ENCODE measurements at regions not wholly inside any gene's neighbourhood (a gene's known extent, or its start where the extent isn't known, plus 50 kb on each side); places are given as distances from the start of the nearest gene placed in this dataset.

- no peak for DNase-seq
- Histone ChIP-seq H3K27me3 (no peaks in the 10 kb centered on the region), H3K9me3 (no peaks in the 10 kb centered on the region), H3K36me3 (replicated peaks in 1 of 2; ENCODE audit: insufficient read depth in 1 of 2, low read depth in 2 of 2) (no peaks in the 10 kb centered on the region), H3K4me1 (no peaks in the 10 kb centered on the region), H3K4me3 (no peak overlapping the region), H3K27ac (no peak overlapping the region)
- TF ChIP-seq, protein P1, sequence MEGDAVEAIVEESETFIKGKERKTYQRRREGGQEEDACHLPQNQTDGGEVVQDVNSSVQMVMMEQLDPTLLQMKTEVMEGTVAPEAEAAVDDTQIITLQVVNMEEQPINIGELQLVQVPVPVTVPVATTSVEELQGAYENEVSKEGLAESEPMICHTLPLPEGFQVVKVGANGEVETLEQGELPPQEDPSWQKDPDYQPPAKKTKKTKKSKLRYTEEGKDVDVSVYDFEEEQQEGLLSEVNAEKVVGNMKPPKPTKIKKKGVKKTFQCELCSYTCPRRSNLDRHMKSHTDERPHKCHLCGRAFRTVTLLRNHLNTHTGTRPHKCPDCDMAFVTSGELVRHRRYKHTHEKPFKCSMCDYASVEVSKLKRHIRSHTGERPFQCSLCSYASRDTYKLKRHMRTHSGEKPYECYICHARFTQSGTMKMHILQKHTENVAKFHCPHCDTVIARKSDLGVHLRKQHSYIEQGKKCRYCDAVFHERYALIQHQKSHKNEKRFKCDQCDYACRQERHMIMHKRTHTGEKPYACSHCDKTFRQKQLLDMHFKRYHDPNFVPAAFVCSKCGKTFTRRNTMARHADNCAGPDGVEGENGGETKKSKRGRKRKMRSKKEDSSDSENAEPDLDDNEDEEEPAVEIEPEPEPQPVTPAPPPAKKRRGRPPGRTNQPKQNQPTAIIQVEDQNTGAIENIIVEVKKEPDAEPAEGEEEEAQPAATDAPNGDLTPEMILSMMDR (IDR thresholded peaks at IDR 0.05): no peak
- TF ChIP-seq POLR2A (IDR thresholded peaks at IDR 0.05): no peak
- intact Hi-C loops (cut with DNase I): no loop called here
- 52 to 68% methylated on average over 1 of the region's 1 CpG for WGBS, 2 donors
- no peak for ATAC-seq
Observed at GRCh38 chr7:17488829-17489228, 190.4 kb downstream of the AHR start.

GRCh38 chr7:17489961-17490360 is 191.5 kb downstream of the AHR start:
- H3K36me3 ChIP-seq (replicated peaks in 1 of 2; ENCODE audit: insufficient read depth in 1 of 2, low read depth in 2 of 2): no peaks in the 10 kb centered on the region
- no peaks in the 10 kb centered on the region for H3K4me1 ChIP-seq
- 73 to 76% methylated on average over 4 of the region's 4 CpGs for WGBS, 2 donors
- intact Hi-C loops (cut with DNase I): no loop called here
- H3K27ac ChIP-seq: no peak overlapping the region
- TF ChIP-seq, protein P1 (IDR thresholded peaks at IDR 0.05): no peak
- no peak for TF ChIP-seq POLR2A (IDR thresholded peaks at IDR 0.05)
- H3K9me3 ChIP-seq: no peaks in the 10 kb centered on the region
- ATAC-seq (no peak), DNase-seq (no peak)
- H3K27me3 ChIP-seq: no peaks in the 10 kb centered on the region
- H3K4me3 ChIP-seq: no peak overlapping the region

GRCh38 chr7:17490825-17491224 is 192.4 kb downstream of the AHR start:
- 86 to 88% methylated on average over 5 of the region's 5 CpGs for WGBS, 2 donors
- no peak overlapping the region for H3K4me3 ChIP-seq
- DNase-seq: no peak
- ATAC-seq: no peak
- intact Hi-C loops (cut with DNase I): no loop called here
- H3K4me1 ChIP-seq: no peaks in the 10 kb centered on the region
- no peak overlapping the region for H3K27ac ChIP-seq
- H3K9me3 ChIP-seq: no peaks in the 10 kb centered on the region
- no peaks in the 10 kb centered on the region for H3K36me3 ChIP-seq (replicated peaks in 1 of 2; ENCODE audit: insufficient read depth in 1 of 2, low read depth in 2 of 2)
- TF ChIP-seq POLR2A (IDR thresholded peaks at IDR 0.05): no peak
- TF ChIP-seq, protein P1 (IDR thresholded peaks at IDR 0.05): no peak
- H3K27me3 ChIP-seq: no peaks in the 10 kb centered on the region

DNA sequence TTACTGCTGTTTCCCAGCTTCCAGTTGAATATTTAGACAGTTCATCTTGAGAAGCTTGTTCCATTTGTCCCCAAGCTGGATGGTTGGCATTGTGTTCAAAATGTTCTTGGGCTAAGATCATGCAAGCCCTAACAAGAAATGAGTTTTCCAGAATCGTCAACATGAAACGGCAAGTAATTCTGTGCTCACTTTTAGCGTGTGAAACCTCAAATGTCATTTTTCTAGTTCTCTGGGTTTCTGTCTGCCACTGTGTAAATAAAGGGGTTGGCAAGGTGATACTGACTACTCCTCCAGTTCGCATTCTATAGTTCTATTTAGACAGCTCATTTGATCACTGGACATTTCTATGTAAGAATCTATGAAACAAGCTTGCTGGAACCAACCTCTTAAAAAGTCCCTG is 194.0 kb downstream of the AHR start:
- intact Hi-C loops (cut with DNase I): no loop called here
- Histone ChIP-seq H3K27me3 (no peaks in the 10 kb centered on the region), H3K9me3 (no peaks in the 10 kb centered on the region), H3K36me3 (replicated peaks in 1 of 2; ENCODE audit: insufficient read depth in 1 of 2, low read depth in 2 of 2) (no peaks in the 10 kb centered on the region), H3K27ac (no peak overlapping the region), H3K4me3 (no peak overlapping the region), H3K4me1 (no peaks in the 10 kb centered on the region)
- WGBS, 2 donors: 30 to 41% methylated on average over 4 of the region's 4 CpGs
- DNase-seq (no peak), ATAC-seq (no peak)
- TF ChIP-seq, protein P1 (IDR thresholded peaks at IDR 0.05): no peak

DNA sequence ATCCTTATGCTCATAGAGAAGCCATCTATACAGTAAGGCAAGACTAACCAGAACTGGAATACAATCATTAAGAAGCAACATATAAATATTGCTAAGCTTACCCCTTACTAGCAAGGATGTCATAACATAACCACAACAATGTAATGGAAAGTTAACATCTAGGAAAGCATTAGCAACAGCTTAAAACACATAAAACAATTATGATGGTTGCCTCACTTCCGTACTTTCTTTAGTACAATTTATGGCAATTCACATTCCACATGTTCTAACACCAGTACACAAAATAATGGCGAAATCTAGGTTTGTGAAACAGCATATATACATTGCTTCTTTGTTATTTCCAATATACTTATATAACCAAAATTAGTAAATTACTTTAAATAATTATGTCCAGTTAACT is 195.0 kb downstream of the AHR start:
- Histone ChIP-seq H3K9me3 (no peaks in the 10 kb centered on the region), H3K27me3 (no peaks in the 10 kb centered on the region), H3K4me1 (no peaks in the 10 kb centered on the region), H3K4me3 (no peak overlapping the region), H3K27ac (no peak overlapping the region), H3K36me3 (replicated peaks in 1 of 2; ENCODE audit: insufficient read depth in 1 of 2, low read depth in 2 of 2) (no peaks in the 10 kb centered on the region)
- no peak for TF ChIP-seq POLR2A (IDR thresholded peaks at IDR 0.05)
- TF ChIP-seq, protein P1 (IDR thresholded peaks at IDR 0.05): no peak
- DNase-seq (no peak), ATAC-seq (no peak)
- intact Hi-C loops (cut with DNase I): no loop called here
- 89 to 92% methylated on average over 2 of the region's 2 CpGs for WGBS, 2 donors
